ENCODE measurements at regions not wholly inside any gene's neighbourhood (a gene's known extent, or its start where the extent isn't known, plus 50 kb on each side); places are given as distances from the start of the nearest gene placed in this dataset.

- BruUV-seq (replicated peaks): no TSS peak
- CTCF ChIA-PET (ENCODE audit: unreplicated experiment): interaction anchor here (0.6 kb wide), 1 partner anchor 13 kb away, joined by 6 read pairs; no protein-coding TSS in a partner anchor
- TF ChIP-seq CTCF (conservative IDR thresholded peaks at IDR 0.05; ENCODE audit: low read length) (no peak), EZH2phosphoT487 (IDR thresholded peaks at IDR 0.05; ENCODE audit: borderline replicate concordance, low read depth, low read length) (no peak)
- no peaks in the 10 kb centered on the region for H3K9me2 ChIP-seq (ENCODE audit: insufficient read depth, low read length)
- no peaks in the 10 kb centered on the region for H3K79me2 ChIP-seq (ENCODE audit: insufficient read depth, low read depth, low read length)
- DNase-seq (ENCODE audit: low spot score): no peak
- no peaks in the 10 kb centered on the region for H3K4me1 ChIP-seq (ENCODE audit: insufficient read depth, low read length, poor library complexity, severe bottlenecking)
- H2AFZ ChIP-seq (ENCODE audit: low read length): no peak overlapping the region
- no peak overlapping the region for H3K4me2 ChIP-seq (ENCODE audit: low read length)
- H3K4me3 ChIP-seq (ENCODE audit: low read depth, low read length, poor library complexity, severe bottlenecking): no peak overlapping the region
- no peaks in the 10 kb centered on the region for H3K36me3 ChIP-seq (ENCODE audit: insufficient read depth, low read length)
- no peak overlapping the region for H3K27ac ChIP-seq (ENCODE audit: low read depth, low read length, poor library complexity, severe bottlenecking)
- POLR2A ChIA-PET: interaction anchor here (0.7 kb wide), 1 partner anchor 56 kb away, joined by 3 read pairs; no protein-coding TSS in a partner anchor
- no peaks in the 10 kb centered on the region for H3K9me3 ChIP-seq (ENCODE audit: low read length)
- intact Hi-C loops (cut with micrococcal nuclease; ENCODE audit: unreplicated experiment): no loop called here
- H4K20me1 ChIP-seq (ENCODE audit: insufficient read depth, low read length): no peaks in the 10 kb centered on the region
These were observed 74.0 kb upstream of the SEPTIN5 start for GRCh38 chr22:19640306-19640705.

GRCh38 chr22:19641254-19641982, 72.9 kb upstream of the SEPTIN5 start:
- no peaks in the 10 kb centered on the region for H3K9me3 ChIP-seq (ENCODE audit: low read length)
- DNase-seq (ENCODE audit: low spot score): no peak
- no peaks in the 10 kb centered on the region for H4K20me1 ChIP-seq (ENCODE audit: insufficient read depth, low read length)
- no peak overlapping the region for H2AFZ ChIP-seq (ENCODE audit: low read length)
- H3K27ac ChIP-seq (ENCODE audit: low read depth, low read length, poor library complexity, severe bottlenecking): no peak overlapping the region
- H3K9me2 ChIP-seq (ENCODE audit: insufficient read depth, low read length): no peaks in the 10 kb centered on the region
- no peaks in the 10 kb centered on the region for H3K4me1 ChIP-seq (ENCODE audit: insufficient read depth, low read length, poor library complexity, severe bottlenecking)
- no peaks in the 10 kb centered on the region for H3K79me2 ChIP-seq (ENCODE audit: insufficient read depth, low read depth, low read length)
- H3K4me2 ChIP-seq (ENCODE audit: low read length): no peak overlapping the region
- no peak overlapping the region for H3K4me3 ChIP-seq (ENCODE audit: low read depth, low read length, poor library complexity, severe bottlenecking)
- no peaks in the 10 kb centered on the region for H3K36me3 ChIP-seq (ENCODE audit: insufficient read depth, low read length)
- no peak for TF ChIP-seq EZH2phosphoT487 (IDR thresholded peaks at IDR 0.05; ENCODE audit: borderline replicate concordance, low read depth, low read length)
- TF ChIP-seq CTCF (conservative IDR thresholded peaks at IDR 0.05; ENCODE audit: low read length): no peak; the same call in 1 of the 2 replicates
- BruUV-seq (replicated peaks): no TSS peak
- ChIA-PET POLR2A (no interaction called here), CTCF (ENCODE audit: unreplicated experiment) (no interaction called here)
- intact Hi-C loops (cut with micrococcal nuclease; ENCODE audit: unreplicated experiment): no loop called here

- intact Hi-C loops (cut with micrococcal nuclease; ENCODE audit: unreplicated experiment): no loop called here
- no peak overlapping the region for H3K4me3 ChIP-seq (ENCODE audit: low read depth, low read length, poor library complexity, severe bottlenecking)
- BruUV-seq (replicated peaks): no TSS peak
- no peaks in the 10 kb centered on the region for H3K9me3 ChIP-seq (ENCODE audit: low read length)
- ChIA-PET POLR2A (no interaction called here), CTCF (ENCODE audit: unreplicated experiment) (no interaction called here)
- H3K9me2 ChIP-seq (ENCODE audit: insufficient read depth, low read length): no peaks in the 10 kb centered on the region
- H2AFZ ChIP-seq (ENCODE audit: low read length): no peak overlapping the region
- H3K27ac ChIP-seq (ENCODE audit: low read depth, low read length, poor library complexity, severe bottlenecking): no peak overlapping the region
- H3K4me2 ChIP-seq (ENCODE audit: low read length): no peak overlapping the region
- TF ChIP-seq CTCF (conservative IDR thresholded peaks at IDR 0.05; ENCODE audit: low read length) (no peak), EZH2phosphoT487 (IDR thresholded peaks at IDR 0.05; ENCODE audit: borderline replicate concordance, low read depth, low read length) (no peak)
- H3K79me2 ChIP-seq (ENCODE audit: insufficient read depth, low read depth, low read length): no peaks in the 10 kb centered on the region
- no peaks in the 10 kb centered on the region for H3K36me3 ChIP-seq (ENCODE audit: insufficient read depth, low read length)
- DNase-seq (ENCODE audit: low spot score): no peak
- H3K4me1 ChIP-seq (ENCODE audit: insufficient read depth, low read length, poor library complexity, severe bottlenecking): no peaks in the 10 kb centered on the region
- H4K20me1 ChIP-seq (ENCODE audit: insufficient read depth, low read length): no peaks in the 10 kb centered on the region
These were observed 72.3 kb upstream of the SEPTIN5 start for GRCh38 chr22:19641983-19642451.

All from OCI-LY7 (cell line).